Activated CD8-positive, alpha-beta memory T cell treated with anti-CD3 and anti-CD28 coated beads for 4 hours (primary cell): ENCODE measurements at regions not wholly inside any gene's neighbourhood (a gene's known extent, or its start where the extent isn't known, plus 50 kb on each side); places are given as distances from the start of the nearest gene placed in this dataset.

Experiments
- DNase-seq, 2 donors: peaks; one replicate each; pipeline ENCODE4 v3.0.0-alpha.2; 2020; ENCODE audit warnings: low read depth in 2 of 2

- DNase-seq, result no peak
These were observed 393.3 kb downstream of the NPHP4 start for GRCh38 chr1:5598824-5599395.

GRCh38 chr1:5597991-5598823 is 394.0 kb downstream of the NPHP4 start:
- DNase-seq, result no peak

- DNase-seq, result no peak
These were observed 394.9 kb downstream of the NPHP4 start for GRCh38 chr1:5597171-5597850.

DNA sequence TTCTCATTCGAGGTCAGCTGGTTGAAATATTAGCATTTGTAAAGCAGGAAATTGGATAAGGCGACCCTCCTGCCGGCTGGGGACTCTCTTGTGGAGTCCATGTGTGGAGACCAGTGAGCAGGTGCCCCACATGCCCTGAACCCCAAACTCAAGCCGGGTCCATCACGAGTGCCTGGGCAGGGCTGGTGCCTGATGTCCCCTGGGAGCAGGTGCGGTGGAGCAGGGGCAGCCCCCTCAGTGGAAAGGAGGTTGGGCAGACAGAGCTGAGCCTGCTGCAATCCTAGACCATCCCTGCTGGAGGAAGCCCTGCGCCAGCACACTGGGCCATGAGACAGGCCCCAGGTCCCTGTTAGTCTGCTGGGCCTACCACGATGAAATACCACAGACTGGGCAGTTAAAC is 395.6 kb downstream of the NPHP4 start:
- DNase-seq, result no peak

DNA sequence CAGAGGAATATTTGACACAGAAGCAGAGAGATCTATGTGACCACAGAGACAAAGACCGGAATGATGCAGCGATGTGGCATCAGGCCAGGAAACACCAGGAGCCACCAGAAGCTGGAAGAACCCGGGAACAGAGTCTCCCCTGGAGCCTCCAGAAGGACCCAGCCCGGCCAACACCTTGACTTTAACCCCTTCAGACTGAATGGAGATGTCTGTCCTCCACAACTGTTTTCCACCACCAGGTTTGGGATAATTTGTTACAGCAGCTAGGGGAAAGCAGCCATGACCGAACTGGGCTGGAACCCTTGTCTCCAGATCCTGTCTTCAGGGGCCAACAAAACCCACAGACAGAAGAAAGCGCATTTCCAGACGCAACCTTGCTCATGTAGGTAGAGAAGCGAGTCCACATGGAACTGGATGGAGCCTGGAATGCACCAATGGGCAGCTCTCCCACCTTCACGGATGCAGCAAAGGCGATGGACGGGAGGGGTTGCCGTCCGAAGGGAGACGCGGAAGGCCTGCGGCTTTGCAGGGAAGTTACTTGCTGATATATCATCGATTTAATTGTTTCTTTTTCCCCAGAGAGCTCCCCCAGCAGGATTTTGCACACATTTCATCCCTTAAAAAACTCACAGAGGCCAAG is 396.6 kb downstream of the NPHP4 start:
- DNase-seq, result no peak

GRCh38 chr1:5594056-5594956 is 397.9 kb downstream of the NPHP4 start:
- no peak for DNase-seq

- DNase-seq, result no peak
These were observed 401.5 kb downstream of the NPHP4 start for GRCh38 chr1:5590717-5591116.

DNA sequence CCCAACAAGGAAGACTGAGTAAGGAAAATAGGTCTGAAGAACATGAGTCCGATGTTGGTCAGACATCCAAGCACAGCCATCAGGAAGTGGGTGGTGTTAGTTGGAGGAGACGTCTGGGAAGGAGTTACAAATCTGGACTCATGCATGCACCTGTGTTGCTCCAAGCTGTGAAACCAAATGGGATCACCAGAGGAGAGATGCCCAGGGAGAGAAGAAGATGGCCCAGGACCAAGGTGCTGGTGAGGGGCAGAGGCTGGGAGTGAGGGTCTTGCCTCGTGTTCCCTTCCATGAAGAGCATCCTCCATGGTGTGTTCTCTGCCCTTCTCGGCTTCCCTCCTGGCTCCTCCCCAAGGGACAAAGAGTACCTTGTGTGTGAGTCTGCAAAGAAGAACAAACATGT is 405.6 kb downstream of the NPHP4 start:
- no peak for DNase-seq

GRCh38 chr1:5585256-5585655 is 407.0 kb downstream of the NPHP4 start:
- DNase-seq, result no peak

GRCh38 chr1:5580926-5581325 is 411.3 kb downstream of the NPHP4 start:
- no peak for DNase-seq

DNA sequence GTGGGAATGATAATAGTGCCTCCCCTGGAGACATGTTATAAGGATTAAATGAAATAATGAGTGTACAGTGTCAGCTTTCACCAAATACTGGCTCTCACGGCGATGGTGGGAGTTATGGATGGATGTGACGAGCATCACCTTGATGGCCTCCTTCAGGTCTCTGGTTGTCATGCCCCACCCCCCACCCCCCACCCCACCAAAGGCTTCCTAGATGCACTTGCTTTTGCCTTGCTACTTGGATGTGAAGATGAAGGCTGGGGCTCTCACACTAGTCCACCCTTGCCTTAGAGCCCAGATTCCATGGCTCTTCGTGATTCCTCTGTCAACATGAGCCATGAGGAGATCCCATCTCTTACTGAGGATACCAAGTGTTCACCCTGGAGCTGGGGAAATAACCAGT is 412.3 kb downstream of the NPHP4 start:
- DNase-seq, result no peak

- DNase-seq, result no peak
These were observed 413.5 kb downstream of the NPHP4 start for GRCh38 chr1:5578690-5579089.

- no peak for DNase-seq
These were observed 414.8 kb downstream of the NPHP4 start for GRCh38 chr1:5577255-5578040.

GRCh38 chr1:5576673-5577065 is 415.6 kb downstream of the NPHP4 start:
- DNase-seq, result no peak

GRCh38 chr1:5576011-5576672 is 416.1 kb downstream of the NPHP4 start:
- DNase-seq, result no peak

GRCh38 chr1:5575396-5575940 is 416.8 kb downstream of the NPHP4 start:
- DNase-seq, result no peak

- no peak for DNase-seq
These were observed 417.6 kb downstream of the NPHP4 start for GRCh38 chr1:5574641-5575040.

GRCh38 chr1:5572794-5573193 is 419.4 kb downstream of the NPHP4 start:
- no peak for DNase-seq

DNA sequence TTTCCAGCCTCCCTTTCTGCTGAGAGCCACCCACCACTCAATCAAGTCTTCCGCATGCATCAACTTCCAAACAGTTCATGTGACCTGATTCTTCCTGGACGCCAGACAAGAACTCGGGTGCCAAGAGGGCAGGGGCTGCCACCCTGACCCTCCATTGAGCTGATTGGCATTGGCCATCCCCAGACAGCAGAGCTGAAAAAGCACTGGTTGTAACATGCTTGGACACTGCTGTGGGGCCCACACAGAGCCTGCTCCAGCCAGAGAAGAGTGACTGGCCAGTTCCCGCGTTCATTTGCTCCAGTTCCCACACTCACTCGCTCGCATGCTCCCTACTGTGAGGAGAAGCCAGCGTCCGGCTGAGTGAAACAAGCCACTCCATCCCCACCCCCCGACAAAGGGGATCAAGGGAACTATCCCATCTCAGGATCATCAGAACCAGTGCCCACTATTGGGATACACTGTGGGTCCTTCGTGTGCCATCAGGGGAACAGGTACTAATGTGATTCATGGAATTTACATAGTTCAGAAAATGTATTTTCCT is 420.3 kb downstream of the NPHP4 start:
- no peak for DNase-seq

DNA sequence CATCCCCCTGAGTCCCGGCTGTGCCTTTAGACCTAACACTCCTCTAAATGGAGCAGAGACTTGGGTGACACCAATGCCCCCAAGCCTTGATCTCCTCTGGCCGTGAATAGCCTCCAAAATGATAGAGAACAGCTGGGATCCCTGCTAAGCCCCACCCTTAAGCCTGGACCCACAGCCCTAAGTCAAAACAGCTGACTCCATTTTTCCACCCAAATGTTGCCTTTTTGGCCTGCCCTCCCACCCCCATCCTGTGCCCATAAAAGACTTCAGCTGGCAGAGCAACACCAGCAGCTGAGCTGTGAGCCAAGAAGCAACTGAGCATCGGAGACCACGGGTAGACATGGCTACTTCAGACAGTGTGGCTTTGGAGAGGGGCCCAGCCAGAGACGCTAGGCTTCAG is 420.8 kb downstream of the NPHP4 start:
- DNase-seq, result no peak
